ENCODE measurements at regions not wholly inside any gene's neighbourhood (a gene's known extent, or its start where the extent isn't known, plus 50 kb on each side); places are given as distances from the start of the nearest gene placed in this dataset.
"Not testable (repeated sequence)": the region's sequence is repeated elsewhere in the genome, so short reads cannot be mapped to it uniquely, and the experiment has no call there.

DNA sequence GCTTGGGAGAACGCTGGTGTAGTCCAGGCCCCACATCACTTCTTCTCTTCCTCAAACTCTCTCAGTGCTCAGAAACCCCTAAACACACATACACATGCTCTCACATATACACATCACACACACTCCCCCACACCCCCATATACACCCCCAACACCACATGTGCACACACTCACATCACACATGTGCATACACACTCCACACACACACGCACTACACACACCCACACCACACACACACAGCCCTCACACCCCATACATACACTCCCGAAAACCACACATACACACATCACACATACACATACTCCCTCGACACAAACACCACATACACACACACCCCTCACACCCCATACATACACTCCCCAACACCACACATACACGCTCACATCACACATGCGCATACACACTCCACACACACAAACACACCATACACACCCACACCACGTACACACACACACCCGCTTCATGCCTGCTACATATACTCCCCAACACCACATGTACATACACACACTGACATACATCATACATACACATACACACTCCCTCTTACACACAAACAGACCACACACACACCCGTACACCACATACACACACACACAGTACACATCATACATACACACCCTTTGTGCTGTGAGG, 110.3 kb upstream of the TMEM170B start:
- DNase-seq (ENCODE audit: low spot score), result no peak

DNA sequence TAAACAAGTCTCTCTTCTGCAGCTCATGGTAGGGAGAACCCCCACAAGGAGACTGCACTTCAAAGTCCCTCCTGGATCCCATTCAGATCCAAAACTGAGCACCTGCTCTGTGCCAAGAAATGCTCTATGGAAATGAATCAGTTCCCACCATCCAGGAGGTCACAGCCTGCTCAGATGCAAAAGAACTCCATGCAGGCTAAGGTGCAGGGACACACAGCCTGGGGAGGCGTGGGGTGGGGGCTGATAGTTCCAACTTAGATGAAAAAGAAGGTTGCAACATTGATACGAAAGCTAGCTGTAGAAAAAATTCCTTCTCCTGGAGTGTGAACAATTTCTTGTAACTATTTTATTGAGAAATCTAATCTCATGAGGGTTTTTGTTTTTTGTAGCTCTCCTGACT, 111.0 kb upstream of the TMEM170B start:
- DNase-seq (ENCODE audit: low spot score), result no peak

- DNase-seq (ENCODE audit: low spot score), result no peak
Measured at GRCh38 chr6:11425876-11426275, 111.7 kb upstream of the TMEM170B start.

- DNase-seq (ENCODE audit: low spot score), result no peak
Measured at GRCh38 chr6:11425431-11425871, 112.1 kb upstream of the TMEM170B start.

DNA sequence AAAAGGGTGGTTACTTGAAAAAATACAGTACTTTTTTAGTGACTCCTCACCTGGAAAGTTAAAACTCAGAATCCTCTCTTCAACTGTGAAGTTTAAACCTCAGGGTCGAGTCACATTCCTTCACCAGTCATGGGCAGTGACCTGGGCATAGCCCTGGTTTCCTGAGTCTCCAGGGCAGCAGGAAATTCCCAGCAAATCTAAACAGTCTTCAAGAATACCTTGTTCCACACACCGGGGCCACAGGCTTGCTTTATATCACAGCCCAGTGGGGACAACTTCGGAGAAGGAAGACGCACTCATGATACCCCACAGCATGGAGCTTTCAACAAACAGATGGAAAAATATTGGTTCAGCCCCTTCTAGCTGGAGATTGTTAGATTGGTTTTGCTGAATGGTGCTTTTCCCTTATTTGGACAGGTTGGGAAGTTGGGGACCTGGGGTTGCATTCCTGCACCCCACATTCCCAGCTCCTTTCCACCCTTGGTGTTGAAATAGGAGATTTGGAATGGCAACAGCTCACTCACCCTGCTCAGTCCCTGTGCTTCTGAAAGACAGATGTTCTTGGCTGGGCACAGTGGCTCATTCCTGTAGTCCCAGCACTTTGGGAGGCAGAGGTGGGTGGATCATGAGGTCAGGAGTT, 113.0 kb upstream of the TMEM170B start:
- DNase-seq (ENCODE audit: low spot score), result no peak

- no peak for DNase-seq (ENCODE audit: low spot score)
Measured at GRCh38 chr6:11423667-11424066, 113.9 kb upstream of the TMEM170B start.

DNA sequence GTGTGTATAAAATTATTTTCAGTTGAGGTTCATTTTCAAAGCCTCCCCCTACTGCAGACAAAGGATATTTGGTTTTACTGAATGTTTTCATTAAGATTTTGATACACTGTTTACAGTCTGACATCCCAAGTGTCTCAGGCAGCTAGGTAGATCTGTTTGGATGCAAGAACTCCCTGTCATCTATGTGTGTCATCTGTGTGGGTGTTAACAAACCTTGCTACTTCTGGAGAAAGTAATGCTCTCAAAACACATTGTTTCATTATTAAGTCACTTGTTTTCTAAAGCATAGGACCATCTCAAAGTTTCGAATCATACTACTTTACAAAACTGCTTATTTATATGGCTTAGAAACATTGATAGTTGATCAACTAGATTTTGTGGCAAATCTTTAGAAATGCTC, 114.5 kb upstream of the TMEM170B start:
- DNase-seq (ENCODE audit: low spot score), result no peak

DNA sequence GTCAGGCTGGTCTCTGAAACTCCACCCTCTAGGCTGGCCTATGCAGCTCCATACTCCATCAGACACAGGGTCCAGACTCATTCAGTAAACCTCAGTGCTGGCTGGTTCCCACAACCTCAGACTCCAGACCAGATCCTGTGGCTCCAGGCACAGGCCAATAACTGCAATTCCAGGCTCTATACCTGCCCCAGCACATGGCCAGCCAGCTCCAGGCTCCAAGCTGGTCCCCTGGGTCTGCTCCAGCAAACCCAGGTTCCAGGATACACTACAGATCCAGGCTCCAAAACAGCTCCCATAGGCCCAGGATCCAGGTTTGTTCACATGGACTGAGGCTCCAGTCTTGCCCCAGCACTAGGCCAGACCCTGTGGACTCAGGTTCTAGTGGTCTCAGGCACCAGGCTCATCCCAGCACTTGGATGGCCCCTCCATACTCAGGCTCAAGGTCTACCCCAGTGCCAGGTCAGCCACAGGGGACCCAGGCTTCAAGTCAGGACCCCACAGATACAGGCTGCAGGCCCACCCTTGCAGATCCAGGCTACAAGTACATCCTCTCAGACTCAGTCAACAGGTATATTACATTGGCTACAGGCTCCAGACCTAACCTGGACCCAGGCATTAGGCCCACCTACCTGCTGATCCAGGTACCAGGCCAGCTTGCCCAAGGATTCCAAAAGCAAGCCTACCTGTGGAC, 117.6 kb upstream of the TMEM170B start:
- DNase-seq (ENCODE audit: low spot score), result no peak

GRCh38 chr6:11418290-11418905, 119.2 kb upstream of the TMEM170B start:
- DNase-seq (ENCODE audit: low spot score), result no peak

GRCh38 chr6:11416936-11417576, 120.5 kb upstream of the TMEM170B start:
- DNase-seq (ENCODE audit: low spot score), result no peak

GRCh38 chr6:11416099-11416935, 121.2 kb upstream of the TMEM170B start:
- not testable (repeated sequence) for DNase-seq (ENCODE audit: low spot score)

- DNase-seq (ENCODE audit: low spot score), result no peak
Measured at GRCh38 chr6:11415557-11415956, 122.0 kb upstream of the TMEM170B start.

GRCh38 chr6:11414176-11414963, 123.2 kb upstream of the TMEM170B start:
- peak; percentile 60 for DNase-seq (ENCODE audit: low spot score)

DNA sequence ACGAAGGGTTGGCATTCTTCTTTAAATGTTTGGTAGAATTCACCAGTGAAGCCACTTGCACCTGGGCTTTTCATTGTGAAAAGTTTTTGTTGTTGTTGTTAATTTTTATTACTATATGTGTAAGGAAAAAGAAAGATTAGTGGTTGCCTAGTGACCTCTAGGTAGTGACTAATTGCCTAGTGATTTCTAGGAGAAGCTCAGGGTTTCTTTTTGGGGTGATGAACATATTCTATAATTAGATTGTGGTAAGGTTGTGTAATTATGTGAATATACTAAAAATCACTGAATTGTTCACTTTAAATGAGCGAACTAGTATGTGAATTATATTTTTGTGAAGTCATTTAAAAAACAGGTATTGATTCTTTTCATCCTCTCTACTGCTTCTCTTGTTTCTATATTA, 123.8 kb upstream of the TMEM170B start:
- no peak for DNase-seq (ENCODE audit: low spot score)

- no peak for DNase-seq (ENCODE audit: low spot score)
Measured at GRCh38 chr6:11413117-11413687, 124.3 kb upstream of the TMEM170B start.

DNA sequence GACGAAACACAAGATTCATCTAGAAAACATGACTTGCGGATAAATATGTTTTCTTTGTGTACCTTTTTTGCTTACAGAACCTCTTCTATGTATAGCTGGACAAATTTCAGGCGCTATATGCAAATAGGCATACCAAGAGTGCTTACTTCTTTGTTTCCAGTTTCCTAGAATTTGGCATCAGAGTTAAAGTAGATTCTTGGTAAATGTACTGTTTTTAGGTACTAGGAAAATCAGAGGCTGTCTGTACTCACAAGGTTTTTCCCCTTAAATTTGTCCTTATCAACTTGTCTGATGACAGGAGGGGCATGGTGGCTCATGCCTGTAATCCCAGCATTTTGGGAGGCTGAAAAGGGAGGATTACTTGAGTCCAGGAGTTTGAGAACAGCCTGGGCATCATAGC, 124.9 kb upstream of the TMEM170B start:
- no peak for DNase-seq (ENCODE audit: low spot score)

DNA sequence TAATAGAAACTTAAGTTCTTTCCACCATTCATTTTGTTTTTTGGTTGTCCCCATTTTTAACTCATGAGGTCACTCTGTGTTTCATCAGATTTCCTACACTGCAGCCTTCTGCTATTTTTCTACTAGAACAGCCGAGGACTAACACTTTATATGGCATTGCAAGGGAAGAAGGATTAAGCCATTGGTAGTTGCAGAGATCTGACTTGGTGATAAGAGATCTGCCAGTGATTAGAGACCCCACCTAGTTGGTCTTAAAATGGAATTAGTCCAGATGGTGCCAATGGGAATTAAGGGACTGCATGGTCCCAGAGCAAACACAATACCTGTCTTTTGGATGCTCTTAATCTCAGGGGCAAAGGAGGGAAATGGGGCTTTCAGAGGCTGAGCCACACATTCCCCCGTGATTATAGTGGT, 125.5 kb upstream of the TMEM170B start:
- no peak for DNase-seq (ENCODE audit: low spot score)

GRCh38 chr6:11411593-11411992, 126.0 kb upstream of the TMEM170B start:
- no peak for DNase-seq (ENCODE audit: low spot score)

DNA sequence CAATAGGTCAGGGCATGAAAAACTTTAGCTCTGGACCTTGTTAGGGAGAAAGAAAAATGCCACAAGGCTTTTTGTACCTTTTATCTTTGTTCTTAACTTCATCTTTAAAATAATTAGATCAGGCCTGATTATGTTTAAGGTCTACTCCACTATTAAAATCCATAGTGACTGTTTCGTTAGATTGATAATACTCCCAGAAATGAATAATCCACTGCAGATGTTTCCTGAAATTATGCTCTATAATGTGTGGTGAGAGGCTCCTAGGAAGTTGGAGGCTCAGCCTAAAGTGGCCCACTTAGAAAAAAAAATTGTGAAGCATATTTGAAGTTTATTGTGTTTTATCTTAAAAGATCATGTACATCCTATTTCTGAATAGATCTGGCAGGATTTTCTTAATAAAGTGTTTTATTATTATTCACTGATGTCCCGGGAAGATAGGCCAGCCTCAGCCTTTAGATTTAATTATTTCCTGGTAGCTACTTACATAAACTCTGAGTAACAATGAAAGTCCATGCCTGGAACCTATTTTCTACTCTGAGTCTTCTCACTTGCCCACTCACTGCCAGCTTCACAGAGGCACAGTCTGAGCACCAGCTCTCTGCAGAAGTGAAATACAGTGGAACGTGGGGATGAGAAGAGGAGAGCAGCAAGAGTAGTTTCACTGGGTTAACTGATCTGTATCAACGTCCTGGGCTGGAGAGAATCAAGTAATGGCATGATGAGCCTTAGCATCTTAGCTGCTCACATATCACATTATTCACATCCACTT, 126.8 kb upstream of the TMEM170B start:
- no peak for DNase-seq (ENCODE audit: low spot score)

Measured in ureter (tissue), 1 donor.